CD4-positive, CD25-positive, alpha-beta regulatory T cell (primary cell): ENCODE measurements at regions not wholly inside any gene's neighbourhood (a gene's known extent, or its start where the extent isn't known, plus 50 kb on each side); places are given as distances from the start of the nearest gene placed in this dataset.

ENCODE experiments used
- ATAC-seq, 2 donors: fragments of 150-1000 bp; cut with Tn5 transposase; one replicate each; pipeline ENCODE4 v1.10.0; 2021; ENCODE audit warnings: low read depth in 2 of 2, moderate number of reproducible peaks in 2 of 2, moderate library complexity in 1 of 2
- DNase-seq, 3 donors: peaks; one replicate each; pipeline versions ENCODE4 v3.0.0 to v3.0.0-alpha.2; 2012 to 2022; ENCODE audit warnings: mixed read lengths in 1 of 3
- H3K27ac ChIP-seq: one replicate; pipeline ENCODE4 v1.7.0; 2013; ENCODE audit warnings: mild to moderate bottlenecking, low read length; ENCODE audit not compliant: insufficient read depth, poor library complexity, severe bottlenecking
- H3K27me3 ChIP-seq: one replicate; pipeline ENCODE4 v1.7.0; 2013; ENCODE audit warnings: low read length; ENCODE audit not compliant: control insufficient read depth, insufficient read depth
- H3K36me3 ChIP-seq: one replicate; pipeline ENCODE4 v1.7.0; 2013; ENCODE audit warnings: mild to moderate bottlenecking, low read length, moderate library complexity; ENCODE audit not compliant: control insufficient read depth, insufficient read depth
- H3K4me1 ChIP-seq: 2 replicates; pipeline ENCODE4 v1.7.0; 2013; ENCODE audit warnings: mild to moderate bottlenecking, low read length; ENCODE audit not compliant: insufficient read depth, control insufficient read depth, poor library complexity, severe bottlenecking
- H3K4me3 ChIP-seq: one replicate; pipeline ENCODE4 v1.7.0; 2013; ENCODE audit warnings: low read depth, mild to moderate bottlenecking, low read length, moderate library complexity
- H3K9me3 ChIP-seq, 2 experiments: 1 replicate in 1 of 2; 2 replicates in 1 of 2; pipeline ENCODE4 v1.7.0; 2013; ENCODE audit warnings: low read length in 2 of 2, mild to moderate bottlenecking in 1 of 2, moderate library complexity in 1 of 2; ENCODE audit not compliant: control insufficient read depth in 2 of 2
- H3K27ac Mint-ChIP-seq, 3 donors: one replicate each; pipeline ENCODE4 v1.8.0; 2020 to 2022; ENCODE audit warnings: mild to moderate bottlenecking in 3 of 3, mixed read lengths in 3 of 3, moderate library complexity in 2 of 3
- H3K27me3 Mint-ChIP-seq: one replicate; pipeline ENCODE4 v1.8.0; 2022; ENCODE audit warnings: mild to moderate bottlenecking, mixed read lengths
- H3K36me3 Mint-ChIP-seq: one replicate; pipeline ENCODE4 v1.8.0; 2020; ENCODE audit warnings: mixed read lengths
- H3K4me1 Mint-ChIP-seq, 4 donors: one replicate each; pipeline ENCODE4 v1.8.0; 2020 to 2022; ENCODE audit warnings: mixed read lengths in 4 of 4, mild to moderate bottlenecking in 1 of 4
- H3K4me3 Mint-ChIP-seq, 4 donors: one replicate each; pipeline ENCODE4 v1.8.0; 2020 to 2022; ENCODE audit warnings: mild to moderate bottlenecking in 4 of 4, mixed read lengths in 4 of 4, moderate library complexity in 3 of 4
- H3K9me3 Mint-ChIP-seq, 7 donors: one replicate each; pipeline ENCODE4 v1.8.0; 2020 to 2022; ENCODE audit warnings: mixed read lengths in 7 of 7, mild to moderate bottlenecking in 3 of 7, moderate library complexity in 2 of 7

DNA sequence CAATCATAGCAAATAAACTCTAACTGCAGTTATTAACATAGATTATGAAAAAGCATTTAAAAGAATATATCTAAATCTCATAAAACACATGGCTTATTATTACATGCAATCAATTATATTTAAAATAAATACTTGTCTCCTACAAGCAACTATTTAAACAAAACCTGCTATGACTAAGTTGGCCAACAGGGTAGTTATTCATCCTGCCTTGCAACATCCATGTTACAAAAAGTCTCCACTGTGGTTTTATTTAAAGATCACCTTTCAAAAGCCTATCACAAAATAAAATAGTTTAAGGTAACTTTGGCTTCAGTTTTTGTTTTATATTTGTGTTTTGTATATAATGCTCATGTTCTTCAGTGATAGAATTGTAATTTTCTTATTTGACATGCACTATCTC is 1127.0 kb upstream of the MAP3K7 start:
- Mint-ChIP-seq H3K9me3 (peaks cover 0 to 17% (median 5%) of the 10 kb centered on the region in 7 donors), H3K4me3 (no peak overlapping the region), H3K4me1 (no peaks in the 10 kb centered on the region), H3K36me3 (no peaks in the 10 kb centered on the region), H3K27ac (no peak overlapping the region), H3K27me3 (no peaks in the 10 kb centered on the region)
- H3K4me3 ChIP-seq = no peak overlapping the region
- ATAC-seq (no peak), DNase-seq (no peak)
- H3K9me3 ChIP-seq = no peaks in the 10 kb centered on the region
- no peaks in the 10 kb centered on the region for H3K36me3 ChIP-seq
- H3K27ac ChIP-seq = no peak overlapping the region
- H3K4me1 ChIP-seq = no peaks in the 10 kb centered on the region
- no peaks in the 10 kb centered on the region for H3K27me3 ChIP-seq

DNA sequence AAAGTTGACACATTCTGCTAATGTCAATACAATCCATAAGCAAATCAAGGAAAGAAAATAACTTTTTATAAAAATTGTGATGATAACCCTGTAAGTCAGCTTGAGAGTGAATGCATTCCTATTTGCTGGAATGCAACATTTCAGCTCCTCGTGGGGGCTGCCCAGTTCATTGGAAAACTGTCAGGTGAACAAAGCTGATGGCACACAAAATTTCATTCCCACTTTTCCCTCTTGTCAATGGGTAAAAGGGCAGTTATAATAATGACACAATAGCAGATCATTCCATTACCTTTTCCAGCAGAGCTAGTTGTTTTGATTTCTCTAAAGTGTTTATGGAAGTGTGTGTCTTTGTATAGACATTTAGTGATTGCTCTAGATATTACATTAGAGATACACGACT is 1124.6 kb upstream of the MAP3K7 start:
- Mint-ChIP-seq H3K4me3 (no peak overlapping the region), H3K27me3 (no peaks in the 10 kb centered on the region)
- no peak for ATAC-seq

DNA sequence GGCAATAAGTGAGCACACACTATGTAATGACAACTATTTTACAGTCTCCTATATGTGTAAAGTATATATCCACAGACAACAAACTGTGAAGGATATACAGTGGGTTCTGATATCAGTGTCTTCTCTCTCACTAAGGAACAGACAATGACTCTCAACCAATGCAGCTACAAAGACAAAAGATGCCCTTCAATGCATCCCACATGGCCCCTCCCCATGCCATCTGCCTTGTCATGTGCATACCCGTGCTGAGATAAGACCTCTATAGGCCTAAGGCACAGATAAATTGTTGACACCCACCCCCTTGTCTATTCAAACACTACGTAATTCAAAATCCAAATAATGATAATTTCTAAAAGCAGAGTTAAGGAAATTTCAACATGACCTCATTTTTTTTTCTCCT is 1123.5 kb upstream of the MAP3K7 start:
- H3K36me3 ChIP-seq = no peaks in the 10 kb centered on the region
- no peaks in the 10 kb centered on the region for H3K36me3 Mint-ChIP-seq
- peaks cover 0 to 12% (median 5%) of the 10 kb centered on the region in 7 donors for H3K9me3 Mint-ChIP-seq
- H3K27me3 ChIP-seq = no peaks in the 10 kb centered on the region
- no peak overlapping the region for H3K4me3 ChIP-seq
- no peaks in the 10 kb centered on the region for H3K27me3 Mint-ChIP-seq
- H3K4me3 Mint-ChIP-seq = no peak overlapping the region
- H3K4me1 Mint-ChIP-seq = no peaks in the 10 kb centered on the region
- DNase-seq (no peak), ATAC-seq (no peak)
- no peak overlapping the region for H3K27ac Mint-ChIP-seq
- no peaks in the 10 kb centered on the region for H3K9me3 ChIP-seq
- no peaks in the 10 kb centered on the region for H3K4me1 ChIP-seq
- no peak overlapping the region for H3K27ac ChIP-seq

More for the DNA sequence above, 1124.6 kb upstream of the MAP3K7 start:
- no peak overlapping the region for H3K4me3 ChIP-seq
- H3K27ac ChIP-seq = no peak overlapping the region
- Mint-ChIP-seq H3K36me3 (no peaks in the 10 kb centered on the region), H3K4me1 (no peaks in the 10 kb centered on the region), H3K9me3 (peaks cover 0 to 17% (median 5%) of the 10 kb centered on the region in 7 donors), H3K27ac (no peak overlapping the region)
- no peaks in the 10 kb centered on the region for H3K9me3 ChIP-seq
- H3K36me3 ChIP-seq = no peaks in the 10 kb centered on the region
- no peaks in the 10 kb centered on the region for H3K4me1 ChIP-seq
- H3K27me3 ChIP-seq = no peaks in the 10 kb centered on the region
- DNase-seq = no peak

- H3K27ac ChIP-seq = no peak overlapping the region
- Mint-ChIP-seq H3K4me3 (no peak overlapping the region), H3K9me3 (peaks cover 1 to 20% (median 5%) of the 10 kb centered on the region in 7 donors), H3K4me1 (no peaks in the 10 kb centered on the region), H3K36me3 (no peaks in the 10 kb centered on the region), H3K27me3 (no peaks in the 10 kb centered on the region), H3K27ac (no peak overlapping the region)
- H3K36me3 ChIP-seq = no peaks in the 10 kb centered on the region
- H3K4me3 ChIP-seq = no peak overlapping the region
- DNase-seq (no peak), ATAC-seq (no peak)
- H3K4me1 ChIP-seq = no peaks in the 10 kb centered on the region
- H3K27me3 ChIP-seq = no peaks in the 10 kb centered on the region
- no peaks in the 10 kb centered on the region for H3K9me3 ChIP-seq
These were observed 1121.7 kb upstream of the MAP3K7 start for GRCh38 chr6:91708534-91708933.

DNA sequence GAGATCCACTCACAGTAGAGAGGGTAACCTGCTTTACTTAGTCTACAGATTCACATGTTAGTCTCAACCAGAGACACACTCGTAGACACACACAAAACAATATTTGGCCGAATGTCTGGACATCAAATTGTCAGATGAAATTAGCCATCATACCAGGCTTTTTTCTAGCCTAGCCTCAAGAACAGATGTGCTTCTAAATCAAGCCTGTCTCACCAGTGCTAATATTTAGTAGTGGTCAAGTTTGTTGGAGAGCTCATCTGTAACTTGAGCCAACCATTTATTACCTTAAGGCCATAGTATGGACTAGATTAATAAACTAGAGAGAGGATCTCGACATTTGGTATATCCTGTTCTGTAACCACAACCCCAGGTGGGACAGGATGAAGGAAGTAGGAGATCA is 1118.8 kb upstream of the MAP3K7 start:
- Histone ChIP-seq H3K27ac (no peak overlapping the region), H3K27me3 (no peaks in the 10 kb centered on the region), H3K36me3 (no peaks in the 10 kb centered on the region), H3K4me1 (no peaks in the 10 kb centered on the region), H3K4me3 (no peak overlapping the region), H3K9me3 (no peaks in the 10 kb centered on the region)
- DNase-seq = no peak
- H3K36me3 Mint-ChIP-seq = no peaks in the 10 kb centered on the region
- no peak for ATAC-seq
- H3K4me1 Mint-ChIP-seq = no peaks in the 10 kb centered on the region
- H3K27me3 Mint-ChIP-seq = no peaks in the 10 kb centered on the region
- H3K4me3 Mint-ChIP-seq = no peak overlapping the region
- peaks cover 1 to 16% (median 3%) of the 10 kb centered on the region in 7 donors for H3K9me3 Mint-ChIP-seq
- H3K27ac Mint-ChIP-seq = no peak overlapping the region

- H3K4me3 Mint-ChIP-seq = no peak overlapping the region
- H3K36me3 ChIP-seq = no peaks in the 10 kb centered on the region
- H3K9me3 Mint-ChIP-seq = peaks cover 1 to 16% (median 3%) of the 10 kb centered on the region in 7 donors
- ATAC-seq (no peak), DNase-seq (no peak)
- H3K4me1 Mint-ChIP-seq = no peaks in the 10 kb centered on the region
- H3K27ac ChIP-seq = no peak overlapping the region
- no peaks in the 10 kb centered on the region for H3K4me1 ChIP-seq
- no peaks in the 10 kb centered on the region for H3K36me3 Mint-ChIP-seq
- no peaks in the 10 kb centered on the region for H3K27me3 Mint-ChIP-seq
- no peaks in the 10 kb centered on the region for H3K27me3 ChIP-seq
- H3K9me3 ChIP-seq = peaks cover 0 to 3% of the 10 kb centered on the region in 2 experiments
- H3K4me3 ChIP-seq = no peak overlapping the region
- H3K27ac Mint-ChIP-seq = no peak overlapping the region
These were observed 1117.7 kb upstream of the MAP3K7 start for GRCh38 chr6:91704531-91704930.

DNA sequence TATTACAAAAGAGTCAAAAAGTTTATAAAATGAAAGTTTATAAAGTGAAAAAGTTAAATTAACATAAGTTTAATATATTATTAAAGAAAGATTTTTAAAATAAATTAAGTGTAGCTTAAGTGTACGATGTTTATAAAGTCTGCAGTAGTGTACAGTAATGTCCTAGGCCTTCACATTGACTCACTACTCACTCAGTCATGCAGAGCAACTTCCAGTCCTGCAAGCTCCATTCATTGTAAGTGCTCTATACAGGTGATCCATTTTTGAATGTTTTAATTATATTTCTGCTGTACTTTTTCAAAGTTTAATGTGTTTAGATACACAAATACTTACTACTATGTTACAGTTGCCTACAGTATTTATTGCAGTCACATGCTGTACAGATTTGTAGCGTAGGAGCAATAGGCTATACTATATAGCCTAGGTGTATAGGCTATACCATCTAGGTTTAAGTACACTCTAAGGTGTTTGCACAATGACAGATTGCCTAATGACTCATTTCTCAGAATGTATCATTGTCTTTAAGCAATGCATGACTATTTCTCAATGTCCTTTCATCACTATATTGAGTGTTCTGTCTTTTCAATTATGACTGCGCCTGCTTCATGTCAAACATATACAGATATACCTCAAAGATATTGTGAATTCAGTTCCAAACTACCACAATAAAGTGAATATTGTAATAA is 1110.3 kb upstream of the MAP3K7 start:
- Histone ChIP-seq H3K27me3 (no peaks in the 10 kb centered on the region), H3K36me3 (no peaks in the 10 kb centered on the region), H3K4me1 (no peaks in the 10 kb centered on the region), H3K27ac (no peak overlapping the region), H3K4me3 (no peak overlapping the region), H3K9me3 (peaks cover 0 to 3% of the 10 kb centered on the region in 2 experiments)
- ATAC-seq (no peak), DNase-seq (no peak)
- H3K4me3 Mint-ChIP-seq = no peak overlapping the region
- H3K4me1 Mint-ChIP-seq = no peaks in the 10 kb centered on the region
- H3K27me3 Mint-ChIP-seq = no peaks in the 10 kb centered on the region
- no peaks in the 10 kb centered on the region for H3K36me3 Mint-ChIP-seq
- no peak overlapping the region for H3K27ac Mint-ChIP-seq
- peaks cover 0 to 11% (median 3%) of the 10 kb centered on the region in 7 donors for H3K9me3 Mint-ChIP-seq

- no peaks in the 10 kb centered on the region for H3K36me3 ChIP-seq
- DNase-seq (no peak), ATAC-seq (no peak)
- H3K9me3 ChIP-seq = peaks cover 0 to 2% of the 10 kb centered on the region in 2 experiments
- H3K4me1 Mint-ChIP-seq = no peaks in the 10 kb centered on the region
- no peak overlapping the region for H3K27ac Mint-ChIP-seq
- H3K27ac ChIP-seq = no peak overlapping the region
- peaks cover 0 to 6% (median 2%) of the 10 kb centered on the region in 7 donors for H3K9me3 Mint-ChIP-seq
- H3K36me3 Mint-ChIP-seq = no peaks in the 10 kb centered on the region
- H3K27me3 Mint-ChIP-seq = no peaks in the 10 kb centered on the region
- no peak overlapping the region for H3K4me3 Mint-ChIP-seq
- H3K4me1 ChIP-seq = no peaks in the 10 kb centered on the region
- H3K4me3 ChIP-seq = no peak overlapping the region
- no peaks in the 10 kb centered on the region for H3K27me3 ChIP-seq
These were observed 1108.3 kb upstream of the MAP3K7 start for GRCh38 chr6:91695221-91695620.
